ENCODE measurements at regions not wholly inside any gene's neighbourhood (a gene's known extent, or its start where the extent isn't known, plus 50 kb on each side); places are given as distances from the start of the nearest gene placed in this dataset.

GRCh38 chr15:68482246-68482645 lies 50.3 kb upstream of the ITGA11 start:
- H3K4me1 Mint-ChIP-seq (ENCODE audit: low read depth): no peaks in the 10 kb centered on the region
- no peak overlapping the region for H3K27ac Mint-ChIP-seq
- H3K9me3 Mint-ChIP-seq: no peaks in the 10 kb centered on the region
- H3K4me3 Mint-ChIP-seq: no peak overlapping the region
- DNase-seq (no peak), ATAC-seq (replicated peaks in 1 of 2) (no peak)
- peaks cover 32% of the 10 kb centered on the region for H3K27me3 Mint-ChIP-seq (ENCODE audit: low read depth)
- H3K36me3 Mint-ChIP-seq (ENCODE audit: insufficient read depth in 2 of 2): no peaks in the 10 kb centered on the region

GRCh38 chr15:68483165-68483564 lies 51.2 kb upstream of the ITGA11 start:
- Mint-ChIP-seq H3K9me3 (no peaks in the 10 kb centered on the region), H3K36me3 (ENCODE audit: insufficient read depth in 2 of 2) (no peaks in the 10 kb centered on the region), H3K27ac (no peak overlapping the region), H3K27me3 (ENCODE audit: low read depth) (peaks cover 42% of the 10 kb centered on the region), H3K4me3 (no peak overlapping the region), H3K4me1 (ENCODE audit: low read depth) (no peaks in the 10 kb centered on the region)
- DNase-seq (no peak), ATAC-seq (replicated peaks in 1 of 2) (no peak)

- no peak for DNase-seq
- H3K36me3 Mint-ChIP-seq (ENCODE audit: insufficient read depth in 2 of 2): no peaks in the 10 kb centered on the region
- H3K9me3 Mint-ChIP-seq: no peaks in the 10 kb centered on the region
- no peak overlapping the region for H3K27ac Mint-ChIP-seq
- ATAC-seq (replicated peaks in 1 of 2): no peak
- no peak overlapping the region for H3K4me3 Mint-ChIP-seq
- no peaks in the 10 kb centered on the region for H3K4me1 Mint-ChIP-seq (ENCODE audit: low read depth)
- peaks cover 42% of the 10 kb centered on the region for H3K27me3 Mint-ChIP-seq (ENCODE audit: low read depth)
Observed at GRCh38 chr15:68484220-68484619, 52.3 kb upstream of the ITGA11 start.

GRCh38 chr15:68484696-68485400 lies 52.9 kb upstream of the ITGA11 start:
- H3K36me3 Mint-ChIP-seq (ENCODE audit: insufficient read depth in 2 of 2): no peaks in the 10 kb centered on the region
- no peaks in the 10 kb centered on the region for H3K9me3 Mint-ChIP-seq
- no peak overlapping the region for H3K27ac Mint-ChIP-seq
- H3K4me3 Mint-ChIP-seq: no peak overlapping the region
- no peaks in the 10 kb centered on the region for H3K4me1 Mint-ChIP-seq (ENCODE audit: low read depth)
- peaks cover 42% of the 10 kb centered on the region for H3K27me3 Mint-ChIP-seq (ENCODE audit: low read depth)
- ATAC-seq (replicated peaks in 1 of 2): no peak
- DNase-seq: no peak

GRCh38 chr15:68485721-68486360 lies 53.9 kb upstream of the ITGA11 start:
- ATAC-seq (replicated peaks in 1 of 2) (no peak), DNase-seq (no peak)
- no peak overlapping the region for H3K4me3 Mint-ChIP-seq
- H3K27me3 Mint-ChIP-seq (ENCODE audit: low read depth): peaks cover 47% of the 10 kb centered on the region
- no peak overlapping the region for H3K27ac Mint-ChIP-seq
- no peaks in the 10 kb centered on the region for H3K4me1 Mint-ChIP-seq (ENCODE audit: low read depth)
- H3K36me3 Mint-ChIP-seq (ENCODE audit: insufficient read depth in 2 of 2): no peaks in the 10 kb centered on the region
- H3K9me3 Mint-ChIP-seq: no peaks in the 10 kb centered on the region

- H3K4me1 Mint-ChIP-seq (ENCODE audit: low read depth): no peaks in the 10 kb centered on the region
- no peak overlapping the region for H3K4me3 Mint-ChIP-seq
- no peaks in the 10 kb centered on the region for H3K9me3 Mint-ChIP-seq
- no peaks in the 10 kb centered on the region for H3K36me3 Mint-ChIP-seq (ENCODE audit: insufficient read depth in 2 of 2)
- no peak for ATAC-seq (replicated peaks in 1 of 2)
- DNase-seq: no peak
- no peak overlapping the region for H3K27ac Mint-ChIP-seq
- H3K27me3 Mint-ChIP-seq (ENCODE audit: low read depth): peaks cover 50% of the 10 kb centered on the region
Observed at GRCh38 chr15:68487087-68487843, 55.3 kb upstream of the ITGA11 start.

- H3K27me3 Mint-ChIP-seq (ENCODE audit: low read depth): peaks cover 47% of the 10 kb centered on the region
- H3K4me3 Mint-ChIP-seq: no peak overlapping the region
- no peak for ATAC-seq (replicated peaks in 1 of 2)
- no peaks in the 10 kb centered on the region for H3K36me3 Mint-ChIP-seq (ENCODE audit: insufficient read depth in 2 of 2)
- H3K4me1 Mint-ChIP-seq (ENCODE audit: low read depth): no peaks in the 10 kb centered on the region
- H3K27ac Mint-ChIP-seq: no peak overlapping the region
- no peaks in the 10 kb centered on the region for H3K9me3 Mint-ChIP-seq
- DNase-seq: no peak
Observed at GRCh38 chr15:68488290-68488689, 56.3 kb upstream of the ITGA11 start.

GRCh38 chr15:68488966-68489365 lies 57.0 kb upstream of the ITGA11 start:
- Mint-ChIP-seq H3K36me3 (ENCODE audit: insufficient read depth in 2 of 2) (no peaks in the 10 kb centered on the region), H3K9me3 (no peaks in the 10 kb centered on the region), H3K4me1 (ENCODE audit: low read depth) (no peaks in the 10 kb centered on the region), H3K27ac (no peak overlapping the region), H3K4me3 (no peak overlapping the region), H3K27me3 (ENCODE audit: low read depth) (peaks cover 48% of the 10 kb centered on the region)
- DNase-seq (no peak), ATAC-seq (replicated peaks in 1 of 2) (no peak)

- ATAC-seq (replicated peaks in 1 of 2) (no peak), DNase-seq (no peak)
- H3K9me3 Mint-ChIP-seq: no peaks in the 10 kb centered on the region
- no peaks in the 10 kb centered on the region for H3K4me1 Mint-ChIP-seq (ENCODE audit: low read depth)
- no peaks in the 10 kb centered on the region for H3K36me3 Mint-ChIP-seq (ENCODE audit: insufficient read depth in 2 of 2)
- no peak overlapping the region for H3K27ac Mint-ChIP-seq
- H3K4me3 Mint-ChIP-seq: no peak overlapping the region
- peaks cover 49% of the 10 kb centered on the region for H3K27me3 Mint-ChIP-seq (ENCODE audit: low read depth)
Observed at GRCh38 chr15:68489421-68489820, 57.5 kb upstream of the ITGA11 start.

- Mint-ChIP-seq H3K36me3 (ENCODE audit: insufficient read depth in 2 of 2) (no peaks in the 10 kb centered on the region), H3K9me3 (no peaks in the 10 kb centered on the region), H3K4me1 (ENCODE audit: low read depth) (no peaks in the 10 kb centered on the region), H3K27ac (no peak overlapping the region), H3K27me3 (ENCODE audit: low read depth) (peaks cover 52% of the 10 kb centered on the region), H3K4me3 (no peak overlapping the region)
- DNase-seq: no peak
- no peak for ATAC-seq (replicated peaks in 1 of 2)
Observed at GRCh38 chr15:68491415-68492106, 59.6 kb upstream of the ITGA11 start.

- DNase-seq (no peak), ATAC-seq (replicated peaks in 1 of 2) (no peak)
- no peak overlapping the region for H3K4me3 Mint-ChIP-seq
- peaks cover 44% of the 10 kb centered on the region for H3K27me3 Mint-ChIP-seq (ENCODE audit: low read depth)
- H3K27ac Mint-ChIP-seq: no peak overlapping the region
- H3K36me3 Mint-ChIP-seq (ENCODE audit: insufficient read depth in 2 of 2): no peaks in the 10 kb centered on the region
- no peaks in the 10 kb centered on the region for H3K9me3 Mint-ChIP-seq
- H3K4me1 Mint-ChIP-seq (ENCODE audit: low read depth): no peaks in the 10 kb centered on the region
Observed at GRCh38 chr15:68492855-68493254, 60.9 kb upstream of the ITGA11 start.

- no peak overlapping the region for H3K4me3 Mint-ChIP-seq
- no peak overlapping the region for H3K27ac Mint-ChIP-seq
- DNase-seq: no peak
- no peaks in the 10 kb centered on the region for H3K36me3 Mint-ChIP-seq (ENCODE audit: insufficient read depth in 2 of 2)
- H3K4me1 Mint-ChIP-seq (ENCODE audit: low read depth): no peaks in the 10 kb centered on the region
- ATAC-seq (replicated peaks in 1 of 2): no peak
- no peaks in the 10 kb centered on the region for H3K9me3 Mint-ChIP-seq
- H3K27me3 Mint-ChIP-seq (ENCODE audit: low read depth): peaks cover 37% of the 10 kb centered on the region
Observed at GRCh38 chr15:68493629-68494028, 61.7 kb upstream of the ITGA11 start.

- Mint-ChIP-seq H3K4me3 (no peak overlapping the region), H3K27me3 (ENCODE audit: low read depth) (peaks cover 31% of the 10 kb centered on the region), H3K27ac (no peak overlapping the region), H3K36me3 (ENCODE audit: insufficient read depth in 2 of 2) (no peaks in the 10 kb centered on the region), H3K4me1 (ENCODE audit: low read depth) (no peaks in the 10 kb centered on the region), H3K9me3 (no peaks in the 10 kb centered on the region)
- ATAC-seq (replicated peaks in 1 of 2): no peak
- no peak for DNase-seq
Observed at GRCh38 chr15:68494573-68495110, 62.7 kb upstream of the ITGA11 start.
